ENCODE measurements at regions not wholly inside any gene's neighbourhood (a gene's known extent, or its start where the extent isn't known, plus 50 kb on each side); places are given as distances from the start of the nearest gene placed in this dataset.

- TF ChIP-seq, protein P1, sequence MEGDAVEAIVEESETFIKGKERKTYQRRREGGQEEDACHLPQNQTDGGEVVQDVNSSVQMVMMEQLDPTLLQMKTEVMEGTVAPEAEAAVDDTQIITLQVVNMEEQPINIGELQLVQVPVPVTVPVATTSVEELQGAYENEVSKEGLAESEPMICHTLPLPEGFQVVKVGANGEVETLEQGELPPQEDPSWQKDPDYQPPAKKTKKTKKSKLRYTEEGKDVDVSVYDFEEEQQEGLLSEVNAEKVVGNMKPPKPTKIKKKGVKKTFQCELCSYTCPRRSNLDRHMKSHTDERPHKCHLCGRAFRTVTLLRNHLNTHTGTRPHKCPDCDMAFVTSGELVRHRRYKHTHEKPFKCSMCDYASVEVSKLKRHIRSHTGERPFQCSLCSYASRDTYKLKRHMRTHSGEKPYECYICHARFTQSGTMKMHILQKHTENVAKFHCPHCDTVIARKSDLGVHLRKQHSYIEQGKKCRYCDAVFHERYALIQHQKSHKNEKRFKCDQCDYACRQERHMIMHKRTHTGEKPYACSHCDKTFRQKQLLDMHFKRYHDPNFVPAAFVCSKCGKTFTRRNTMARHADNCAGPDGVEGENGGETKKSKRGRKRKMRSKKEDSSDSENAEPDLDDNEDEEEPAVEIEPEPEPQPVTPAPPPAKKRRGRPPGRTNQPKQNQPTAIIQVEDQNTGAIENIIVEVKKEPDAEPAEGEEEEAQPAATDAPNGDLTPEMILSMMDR (IDR thresholded peaks at IDR 0.05): no peak
- TF ChIP-seq POLR2A (IDR thresholded peaks at IDR 0.05): no peak
Measured at GRCh38 chr9:74073897-74074296, 423.2 kb upstream of the RORB start.

All from body of pancreas (tissue), 4 donors.